ENCODE measurements at regions not wholly inside any gene's neighbourhood (a gene's known extent, or its start where the extent isn't known, plus 50 kb on each side); places are given as distances from the start of the nearest gene placed in this dataset.

DNA sequence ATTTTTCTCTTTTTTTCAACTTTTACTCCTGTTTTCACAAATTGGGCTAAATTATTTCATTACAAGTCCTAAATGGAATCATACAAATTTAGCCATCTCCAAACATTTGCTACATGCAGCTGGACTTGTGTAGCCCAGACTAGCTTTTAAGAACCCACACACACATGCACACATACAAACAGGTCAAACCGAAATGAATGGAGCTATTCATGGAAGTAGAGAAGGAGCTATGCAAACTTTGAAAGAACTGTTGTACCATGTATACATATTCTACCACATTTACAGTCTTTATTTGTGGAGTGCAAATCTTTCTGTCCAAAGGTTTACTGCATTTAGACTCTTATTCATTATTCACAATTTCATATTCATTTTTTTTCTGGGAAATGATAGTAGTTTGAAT lies 189.1 kb upstream of the RNPC3 start:
- TF ChIP-seq, protein P1, sequence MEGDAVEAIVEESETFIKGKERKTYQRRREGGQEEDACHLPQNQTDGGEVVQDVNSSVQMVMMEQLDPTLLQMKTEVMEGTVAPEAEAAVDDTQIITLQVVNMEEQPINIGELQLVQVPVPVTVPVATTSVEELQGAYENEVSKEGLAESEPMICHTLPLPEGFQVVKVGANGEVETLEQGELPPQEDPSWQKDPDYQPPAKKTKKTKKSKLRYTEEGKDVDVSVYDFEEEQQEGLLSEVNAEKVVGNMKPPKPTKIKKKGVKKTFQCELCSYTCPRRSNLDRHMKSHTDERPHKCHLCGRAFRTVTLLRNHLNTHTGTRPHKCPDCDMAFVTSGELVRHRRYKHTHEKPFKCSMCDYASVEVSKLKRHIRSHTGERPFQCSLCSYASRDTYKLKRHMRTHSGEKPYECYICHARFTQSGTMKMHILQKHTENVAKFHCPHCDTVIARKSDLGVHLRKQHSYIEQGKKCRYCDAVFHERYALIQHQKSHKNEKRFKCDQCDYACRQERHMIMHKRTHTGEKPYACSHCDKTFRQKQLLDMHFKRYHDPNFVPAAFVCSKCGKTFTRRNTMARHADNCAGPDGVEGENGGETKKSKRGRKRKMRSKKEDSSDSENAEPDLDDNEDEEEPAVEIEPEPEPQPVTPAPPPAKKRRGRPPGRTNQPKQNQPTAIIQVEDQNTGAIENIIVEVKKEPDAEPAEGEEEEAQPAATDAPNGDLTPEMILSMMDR (conservative IDR thresholded peaks at IDR 0.05 in 1 of 2, IDR thresholded peaks at IDR 0.05 in 1 of 2; ENCODE audit: low read depth in 1 of 2, low read length in 2 of 2): no peak
- no peak for TF ChIP-seq EZH2 (IDR thresholded peaks at IDR 0.05; ENCODE audit: low read length, missing control alignments)
